ENCODE measurements at regions not wholly inside any gene's neighbourhood (a gene's known extent, or its start where the extent isn't known, plus 50 kb on each side); places are given as distances from the start of the nearest gene placed in this dataset.
"Not testable (repeated sequence)": the region's sequence is repeated elsewhere in the genome, so short reads cannot be mapped to it uniquely, and the experiment has no call there.

GRCh38 chr15:38638126-38638525 lies 73.5 kb upstream of the RASGRP1 start:
- DNase-seq: no peak
- no peak overlapping the region for H3K27ac ChIP-seq
- H3K27me3 ChIP-seq (replicated peaks): peaks cover 6% of the 10 kb centered on the region
- in situ Hi-C loops (cut with HindIII; ENCODE audit: low pct_ligation_motif_present, low sequenced_read_pairs): no loop called here
- H3K36me3 ChIP-seq (replicated peaks): no peaks in the 10 kb centered on the region
- no peak overlapping the region for H3K4me3 ChIP-seq (ENCODE audit: low read depth, low read length)
- TF ChIP-seq, protein P1, sequence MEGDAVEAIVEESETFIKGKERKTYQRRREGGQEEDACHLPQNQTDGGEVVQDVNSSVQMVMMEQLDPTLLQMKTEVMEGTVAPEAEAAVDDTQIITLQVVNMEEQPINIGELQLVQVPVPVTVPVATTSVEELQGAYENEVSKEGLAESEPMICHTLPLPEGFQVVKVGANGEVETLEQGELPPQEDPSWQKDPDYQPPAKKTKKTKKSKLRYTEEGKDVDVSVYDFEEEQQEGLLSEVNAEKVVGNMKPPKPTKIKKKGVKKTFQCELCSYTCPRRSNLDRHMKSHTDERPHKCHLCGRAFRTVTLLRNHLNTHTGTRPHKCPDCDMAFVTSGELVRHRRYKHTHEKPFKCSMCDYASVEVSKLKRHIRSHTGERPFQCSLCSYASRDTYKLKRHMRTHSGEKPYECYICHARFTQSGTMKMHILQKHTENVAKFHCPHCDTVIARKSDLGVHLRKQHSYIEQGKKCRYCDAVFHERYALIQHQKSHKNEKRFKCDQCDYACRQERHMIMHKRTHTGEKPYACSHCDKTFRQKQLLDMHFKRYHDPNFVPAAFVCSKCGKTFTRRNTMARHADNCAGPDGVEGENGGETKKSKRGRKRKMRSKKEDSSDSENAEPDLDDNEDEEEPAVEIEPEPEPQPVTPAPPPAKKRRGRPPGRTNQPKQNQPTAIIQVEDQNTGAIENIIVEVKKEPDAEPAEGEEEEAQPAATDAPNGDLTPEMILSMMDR (IDR thresholded peaks at IDR 0.05; ENCODE audit: low read depth, low read length, missing control alignments): no peak

DNA sequence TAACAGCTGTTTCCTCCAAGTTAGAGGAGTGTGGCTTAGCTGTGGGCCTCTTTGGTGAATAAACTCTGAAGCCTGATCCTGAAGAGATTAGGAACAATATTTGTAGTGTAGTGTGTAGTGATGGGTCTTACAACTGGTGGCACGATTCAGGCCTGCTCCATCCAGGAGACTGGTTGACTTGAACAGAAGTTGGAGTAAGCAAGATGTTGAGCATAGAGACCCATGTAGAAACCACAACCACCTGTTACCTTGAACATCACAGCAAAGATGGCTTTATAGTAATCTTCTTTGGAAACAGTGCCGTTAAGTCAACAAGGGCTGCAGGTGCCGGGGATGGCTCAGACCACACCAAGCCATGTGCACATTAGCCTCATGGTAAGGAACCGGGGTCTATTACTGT lies 74.2 kb upstream of the RASGRP1 start:
- TF ChIP-seq, protein P1 (IDR thresholded peaks at IDR 0.05; ENCODE audit: low read depth, low read length, missing control alignments): no peak
- no peak overlapping the region for H3K4me3 ChIP-seq (ENCODE audit: low read depth, low read length)
- no peaks in the 10 kb centered on the region for H3K36me3 ChIP-seq (replicated peaks)
- no peak overlapping the region for H3K27ac ChIP-seq
- no peak for DNase-seq
- in situ Hi-C loops (cut with HindIII; ENCODE audit: low pct_ligation_motif_present, low sequenced_read_pairs): no loop called here
- peaks cover 6% of the 10 kb centered on the region for H3K27me3 ChIP-seq (replicated peaks)

DNA sequence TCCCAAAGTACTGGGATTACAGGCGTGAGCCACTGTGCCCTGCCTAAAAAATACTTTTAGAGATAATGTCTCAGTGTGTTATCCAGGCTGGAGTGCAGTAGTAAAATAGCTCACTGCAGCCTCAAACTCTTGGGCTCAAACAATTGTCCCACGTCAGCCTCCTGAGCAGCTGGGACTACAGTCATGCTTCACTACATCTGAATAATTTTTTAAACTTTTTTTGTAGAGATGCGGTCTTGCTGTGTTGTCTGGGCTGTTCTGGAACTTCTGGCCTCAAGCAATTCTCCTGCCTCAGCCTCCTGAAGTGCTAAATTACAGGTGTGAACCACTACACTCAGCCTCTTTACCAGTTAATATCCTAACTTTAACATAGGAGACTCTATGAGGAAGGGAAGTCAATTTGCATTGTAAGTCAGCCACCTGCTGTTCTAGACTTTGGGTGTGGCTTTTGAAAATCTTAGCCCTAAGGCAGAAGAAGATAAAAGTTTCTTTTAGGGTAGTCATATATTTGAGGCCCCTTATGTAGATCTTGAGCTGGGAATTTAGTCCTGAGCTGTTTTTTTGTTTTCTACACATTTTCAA lies 78.2 kb upstream of the RASGRP1 start:
- no peak overlapping the region for H3K4me3 ChIP-seq (ENCODE audit: low read depth, low read length)
- H3K27ac ChIP-seq: no peak overlapping the region
- H3K36me3 ChIP-seq (replicated peaks): no peaks in the 10 kb centered on the region
- no peaks in the 10 kb centered on the region for H3K27me3 ChIP-seq (replicated peaks)
- TF ChIP-seq, protein P1 (IDR thresholded peaks at IDR 0.05; ENCODE audit: low read depth, low read length, missing control alignments): no peak
- no peak for DNase-seq
- in situ Hi-C loops (cut with HindIII; ENCODE audit: low pct_ligation_motif_present, low sequenced_read_pairs): no loop called here

DNA sequence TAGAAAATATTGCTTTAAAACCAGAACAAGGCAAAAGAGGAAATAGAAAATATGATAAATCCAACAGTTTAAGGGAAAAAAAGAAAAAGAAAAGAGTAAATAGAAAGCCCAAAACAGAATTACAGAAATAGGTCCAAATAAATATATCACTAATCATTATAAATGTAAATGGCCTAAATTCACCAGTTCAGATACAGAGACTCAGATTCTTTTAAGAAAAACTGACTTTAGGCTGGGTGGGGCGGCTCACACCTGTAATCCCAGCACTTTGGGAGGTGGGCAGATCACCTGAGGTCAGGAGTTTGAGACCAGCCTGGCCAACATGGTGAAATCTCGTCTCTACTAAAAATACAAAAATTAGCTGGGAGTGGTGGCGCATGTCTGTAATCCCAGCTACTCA lies 79.7 kb upstream of the RASGRP1 start:
- in situ Hi-C loops (cut with HindIII; ENCODE audit: low pct_ligation_motif_present, low sequenced_read_pairs); H3K27me3 ChIP-seq (replicated peaks); H3K4me3 ChIP-seq (ENCODE audit: low read depth, low read length); H3K36me3 ChIP-seq (replicated peaks); H3K27ac ChIP-seq; DNase-seq: not testable (repeated sequence)

- Histone ChIP-seq H3K36me3 (replicated peaks) (no peaks in the 10 kb centered on the region), H3K27ac (no peak overlapping the region), H3K4me3 (ENCODE audit: low read depth, low read length) (no peak overlapping the region), H3K27me3 (replicated peaks) (no peaks in the 10 kb centered on the region)
- no peak for DNase-seq
- in situ Hi-C loops (cut with HindIII; ENCODE audit: low pct_ligation_motif_present, low sequenced_read_pairs): no loop called here
- TF ChIP-seq, protein P1 (IDR thresholded peaks at IDR 0.05; ENCODE audit: low read depth, low read length, missing control alignments): no peak
Observed at GRCh38 chr15:38646716-38647115, 82.1 kb upstream of the RASGRP1 start.

DNA sequence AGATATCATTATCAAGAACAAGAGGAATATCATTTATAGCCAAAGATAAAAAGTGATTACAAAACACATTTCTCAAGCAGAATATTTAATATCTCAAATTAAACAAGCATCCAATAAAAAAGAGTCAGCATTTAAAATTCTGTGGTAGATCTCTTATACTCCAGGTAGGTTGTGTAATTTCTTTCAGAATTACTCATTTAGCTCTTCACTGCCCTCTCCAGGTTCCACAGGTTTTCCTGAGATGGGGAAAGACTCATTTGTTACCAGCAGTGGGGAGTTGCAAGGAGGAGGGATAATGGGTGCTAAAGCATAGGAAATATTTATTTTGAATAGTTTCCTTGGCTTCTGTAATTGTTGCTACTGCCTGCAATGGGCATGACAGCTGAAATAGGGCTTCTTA lies 83.1 kb upstream of the RASGRP1 start:
- no peaks in the 10 kb centered on the region for H3K36me3 ChIP-seq (replicated peaks)
- H3K27ac ChIP-seq: no peak overlapping the region
- no peak for DNase-seq
- no peak overlapping the region for H3K4me3 ChIP-seq (ENCODE audit: low read depth, low read length)
- in situ Hi-C loops (cut with HindIII; ENCODE audit: low pct_ligation_motif_present, low sequenced_read_pairs): no loop called here
- TF ChIP-seq, protein P1 (IDR thresholded peaks at IDR 0.05; ENCODE audit: low read depth, low read length, missing control alignments): peak; percentile 65
- no peaks in the 10 kb centered on the region for H3K27me3 ChIP-seq (replicated peaks)

All from brain microvascular endothelial cell (primary cell).